NCI-H526 (cell line): ENCODE measurements at regions not wholly inside any gene's neighbourhood (a gene's known extent, or its start where the extent isn't known, plus 50 kb on each side); places are given as distances from the start of the nearest gene placed in this dataset.
"Not testable (repeated sequence)": the region's sequence is repeated elsewhere in the genome, so short reads cannot be mapped to it uniquely, and the experiment has no call there.

Experiments
- DNase-seq, 2 experiments: peaks; one replicate each; lab custom pipeline; 2025; lab: John Stamatoyannopoulos, UW

DNA sequence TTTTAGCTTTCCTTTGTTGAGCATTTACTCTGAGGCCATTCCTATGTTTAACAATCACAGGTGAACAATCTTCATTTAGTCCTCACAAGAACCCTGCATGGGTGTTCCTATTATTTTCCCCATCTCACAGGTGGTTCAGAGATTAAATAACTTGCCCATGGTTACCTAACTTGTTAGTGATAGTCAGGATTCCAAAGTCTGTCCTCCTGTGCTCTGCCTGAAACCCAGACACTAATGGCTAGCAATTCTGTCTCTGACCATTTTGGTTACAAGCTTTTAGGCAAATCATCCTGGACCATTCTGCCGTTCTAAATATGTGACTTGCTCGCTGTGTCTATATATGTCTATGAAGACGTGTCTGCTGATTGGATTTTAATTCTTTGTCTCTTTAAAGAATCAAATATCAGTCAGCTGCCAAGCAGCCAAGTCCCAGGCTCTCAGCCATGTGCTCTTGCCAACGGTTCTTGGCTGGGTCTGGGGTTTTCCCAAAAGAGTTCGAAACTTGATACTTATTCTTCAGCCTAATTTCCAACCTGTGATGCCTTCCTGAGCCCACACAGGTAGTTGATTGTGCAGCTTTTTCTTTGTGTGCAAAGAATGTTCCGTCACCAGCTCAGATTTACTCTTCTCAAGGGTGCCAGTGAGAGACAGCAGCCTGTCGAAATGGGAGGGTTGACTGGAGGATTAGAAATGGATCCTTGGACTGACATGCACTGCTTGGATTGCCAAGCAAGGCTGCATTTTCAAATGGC, 121.7 kb downstream of the NREP start:
- DNase-seq: peak; percentile 4 to 38

- DNase-seq: no peak
Measured at GRCh38 chr5:111631328-111631727, 119.0 kb upstream of the STARD4 start.

DNA sequence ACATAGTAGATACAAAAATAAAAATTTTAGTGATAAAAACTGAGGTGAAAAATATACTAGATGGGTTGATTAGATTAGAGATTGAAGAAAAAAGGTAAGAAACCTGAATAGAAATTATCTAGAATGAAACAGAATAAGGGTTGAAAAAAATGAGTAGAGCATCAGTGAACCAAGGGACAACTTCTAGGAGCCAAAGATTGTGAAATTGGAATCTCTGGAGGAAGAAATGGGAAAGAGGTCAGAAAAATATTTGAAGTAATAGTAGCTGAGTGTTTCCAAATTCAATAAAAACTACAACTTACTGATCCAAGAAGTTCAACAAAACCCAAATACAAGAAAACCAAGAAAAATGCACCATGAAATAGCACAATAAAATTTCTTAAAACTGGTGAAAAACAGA, 116.6 kb upstream of the STARD4 start:
- no peak for DNase-seq

DNA sequence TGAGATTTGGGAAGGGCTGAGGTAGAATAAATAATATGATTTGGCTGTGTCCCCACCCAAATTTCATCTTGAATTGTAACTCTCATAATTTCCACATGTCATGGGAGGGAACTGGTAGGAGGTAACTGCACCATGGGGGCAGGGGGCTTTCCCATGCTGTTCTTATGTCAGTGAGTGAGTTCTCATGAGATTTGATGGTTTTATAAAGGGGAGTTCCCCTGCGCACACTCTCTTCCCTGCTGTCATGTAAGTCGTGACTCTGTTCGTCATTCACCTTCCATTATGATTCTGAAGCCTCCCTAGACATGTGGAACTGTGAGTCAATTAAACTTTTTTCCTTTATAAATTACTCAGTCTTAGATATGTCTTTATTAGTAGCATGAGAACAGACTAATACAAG, 115.5 kb upstream of the STARD4 start:
- DNase-seq: no peak

DNA sequence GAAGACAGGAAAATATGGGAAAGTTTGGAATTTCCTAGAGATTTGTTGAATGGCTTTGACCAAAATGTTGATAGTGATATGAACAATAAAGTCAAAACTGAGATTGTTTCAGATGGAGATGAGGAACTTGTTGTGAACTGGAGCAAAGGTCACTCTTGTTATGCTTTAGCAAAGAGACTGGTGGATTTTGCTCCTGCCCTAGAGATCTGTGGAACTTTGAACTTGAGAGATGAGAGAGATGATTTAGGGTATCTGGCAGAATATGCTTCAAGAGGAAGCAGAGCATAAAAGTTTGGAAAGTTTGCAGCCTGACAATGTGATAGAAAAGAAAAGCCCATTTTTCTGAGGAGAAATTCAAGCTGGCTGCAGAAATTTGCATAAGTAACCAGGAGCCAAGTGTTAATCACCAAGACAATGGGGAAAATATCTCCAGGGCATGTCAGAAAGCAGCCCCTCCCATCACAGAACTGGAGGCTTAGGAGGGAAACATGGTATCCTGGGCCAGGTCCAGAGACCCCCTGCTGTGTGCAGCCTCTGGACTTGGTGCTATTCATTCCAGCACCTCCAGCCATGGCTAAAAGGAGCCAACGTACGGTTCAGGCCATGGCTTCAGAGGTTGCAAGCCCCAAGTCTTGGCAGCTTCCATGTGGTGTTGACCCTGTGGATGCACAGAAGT, 114.3 kb upstream of the STARD4 start:
- DNase-seq: no peak

DNA sequence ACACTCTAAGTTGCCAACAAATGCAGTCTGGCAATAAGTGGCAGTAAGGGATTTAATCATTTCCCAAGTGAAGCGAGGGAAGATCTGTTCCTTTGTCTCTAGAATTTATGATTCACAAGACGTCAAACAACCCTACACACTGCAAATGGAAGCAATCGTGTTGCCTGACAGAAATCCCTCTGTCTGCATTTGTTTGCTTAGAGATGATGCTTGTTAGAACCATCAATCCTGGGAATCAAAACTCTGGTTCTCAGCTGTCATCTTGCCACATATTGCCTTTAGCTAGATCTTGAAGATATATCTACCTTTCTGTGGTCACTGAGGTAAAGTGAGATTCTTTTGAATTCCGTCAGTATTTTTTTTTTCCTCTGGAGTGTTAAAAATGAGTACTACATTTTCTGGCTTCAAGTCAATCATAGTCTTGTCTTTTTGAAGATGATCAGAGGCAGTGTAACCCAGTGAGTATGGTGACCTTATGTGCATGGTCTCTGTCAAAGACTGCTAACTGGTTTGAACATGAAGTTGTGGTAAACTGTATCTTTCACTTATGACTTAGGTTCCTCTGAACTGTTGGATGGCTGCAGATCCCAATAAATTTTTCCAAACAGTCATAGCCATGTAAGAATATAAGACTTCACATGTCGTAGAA, 106.4 kb upstream of the STARD4 start:
- no peak for DNase-seq

- DNase-seq: no peak
Measured at GRCh38 chr5:111615054-111615453, 102.7 kb upstream of the STARD4 start.

DNA sequence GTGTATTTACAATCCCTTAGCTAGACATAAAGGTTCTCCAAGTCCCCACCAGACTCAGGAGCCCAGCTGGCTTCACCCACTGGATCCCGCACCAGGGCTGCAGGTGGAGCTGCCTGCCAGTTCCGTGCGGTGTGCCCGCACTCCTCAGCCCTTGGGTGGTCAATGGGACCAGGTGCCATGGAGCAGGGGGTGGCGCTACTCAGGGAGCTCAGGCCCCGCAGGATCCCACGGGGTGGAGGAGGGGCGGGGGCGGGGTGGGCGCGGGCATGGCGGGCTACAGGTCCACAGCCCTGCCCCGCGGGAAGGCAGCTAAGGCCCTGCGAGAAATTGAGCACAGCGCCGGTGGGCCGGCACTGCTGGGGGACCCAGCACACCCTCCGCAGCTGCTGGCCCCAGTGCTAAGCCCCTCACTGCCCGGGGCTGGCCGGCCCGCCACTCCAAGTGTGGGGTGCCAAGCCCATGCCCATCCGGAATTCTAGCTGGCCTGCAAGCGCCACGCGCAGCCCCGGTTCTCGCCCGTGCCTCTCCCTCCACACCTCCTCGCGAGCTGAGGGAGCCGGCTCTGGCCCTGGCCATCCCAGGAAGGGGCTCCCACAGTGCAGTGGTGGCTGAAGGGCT, 99.8 kb upstream of the STARD4 start:
- not testable (repeated sequence) for DNase-seq

DNA sequence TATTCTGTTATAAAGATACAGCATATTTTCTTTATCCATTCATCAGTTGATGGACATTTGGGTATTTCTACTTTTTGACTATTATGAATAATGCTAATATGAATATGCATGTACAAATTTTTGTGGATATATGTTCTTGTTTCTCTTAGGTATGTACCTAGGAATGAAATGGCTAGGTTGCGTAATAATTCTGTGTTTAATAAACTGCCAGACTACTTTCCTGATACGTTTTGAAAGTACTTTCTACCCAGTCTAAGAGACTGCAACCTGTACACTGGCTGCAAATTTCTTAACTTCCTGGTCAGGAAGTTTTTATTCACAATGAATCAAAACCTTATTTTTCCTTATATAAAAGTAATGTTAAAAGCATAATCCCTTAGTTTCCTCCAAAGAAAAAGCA, 93.9 kb upstream of the STARD4 start:
- DNase-seq: no peak

DNA sequence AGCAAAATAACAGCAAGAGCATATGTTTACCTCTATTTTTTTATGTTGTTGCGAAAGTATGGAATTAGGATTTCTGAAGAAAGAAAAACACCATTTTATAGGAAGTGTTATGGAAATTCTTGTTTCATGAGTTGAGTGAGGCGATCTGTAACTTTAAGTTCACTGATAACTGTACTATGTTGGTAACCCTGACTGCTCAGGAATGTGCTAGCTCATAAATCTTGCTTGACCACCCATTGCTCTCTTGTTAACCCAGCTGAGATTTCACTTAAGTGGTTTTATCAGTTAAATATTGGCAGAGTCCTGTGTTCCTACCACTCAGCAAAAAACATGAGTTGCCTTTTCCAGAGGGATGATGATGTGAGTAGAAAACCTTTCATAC, 91.1 kb upstream of the STARD4 start:
- DNase-seq: no peak

DNA sequence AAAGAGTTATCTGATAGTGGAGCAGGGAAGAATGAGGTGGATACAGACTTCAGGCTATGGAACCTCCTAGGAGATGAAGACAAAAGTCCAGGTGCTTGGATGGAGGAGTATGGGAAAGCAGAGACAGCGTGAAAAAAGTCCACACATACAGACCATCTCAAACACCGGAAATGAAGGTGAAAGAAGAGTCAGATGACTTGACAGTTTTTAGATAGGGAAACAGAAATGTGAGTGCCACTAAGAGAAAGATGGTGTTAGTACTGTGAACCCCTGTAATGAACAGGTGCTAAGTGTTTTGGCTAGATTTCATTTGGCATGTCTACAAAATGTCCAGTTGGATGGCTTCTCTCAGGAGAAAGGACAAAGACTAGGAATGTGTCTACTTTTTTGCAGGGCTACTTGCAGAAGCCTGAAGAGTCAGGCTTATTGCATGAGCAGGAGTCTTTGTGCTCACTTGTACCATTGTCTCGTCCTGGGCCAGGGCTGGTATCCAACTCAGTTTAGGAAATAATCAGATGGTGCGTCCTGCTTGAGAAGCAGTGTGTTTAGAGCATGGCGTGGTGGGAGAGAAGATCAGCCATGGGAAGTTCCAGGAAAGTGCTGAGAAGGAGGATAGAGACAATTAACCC, 90.6 kb upstream of the STARD4 start:
- DNase-seq: no peak

DNA sequence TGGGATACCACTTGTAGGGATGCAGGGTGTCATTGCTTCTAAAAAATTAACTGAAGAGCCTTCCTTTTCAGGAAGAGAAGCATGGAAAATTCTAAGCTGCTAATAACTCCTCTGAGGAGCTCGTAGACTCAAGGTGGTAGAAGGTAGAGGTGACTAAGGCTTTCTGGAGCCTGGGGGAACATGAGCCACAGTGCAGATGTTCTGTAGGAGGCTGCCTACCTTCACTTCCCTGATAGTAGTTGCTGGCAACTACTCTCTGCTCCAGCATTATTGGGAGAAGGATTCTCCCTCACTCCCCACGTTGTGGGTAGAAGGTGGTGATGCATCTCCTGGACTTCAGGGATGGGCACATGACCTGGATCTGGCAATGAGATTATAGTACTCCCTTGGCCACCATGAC, 86.7 kb upstream of the STARD4 start:
- DNase-seq: no peak

- DNase-seq: no peak
Measured at GRCh38 chr5:111597491-111597890, 85.2 kb upstream of the STARD4 start.

- no peak for DNase-seq
Measured at GRCh38 chr5:111596705-111597104, 84.4 kb upstream of the STARD4 start.

DNA sequence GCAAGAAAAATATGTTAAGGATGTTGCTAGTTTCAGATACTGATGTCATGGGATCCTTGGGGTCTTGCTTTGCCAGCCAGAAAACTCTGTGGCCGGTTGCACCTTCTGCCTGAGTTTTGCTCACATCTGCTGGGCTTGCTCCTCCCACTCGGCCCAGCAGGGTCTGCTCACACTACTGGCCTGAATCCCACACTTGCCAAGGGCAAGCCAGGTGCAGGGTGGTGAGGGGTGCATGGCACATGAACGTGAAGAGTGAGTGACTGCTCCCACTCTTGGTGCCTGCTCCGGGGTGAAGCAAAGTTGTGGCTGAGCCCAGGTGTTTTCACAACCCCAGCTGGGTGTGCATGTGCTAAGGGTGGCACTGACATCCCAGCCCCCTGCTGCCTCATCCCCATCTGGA, 83.1 kb upstream of the STARD4 start:
- DNase-seq: no peak

GRCh38 chr5:111589316-111589715, 77.0 kb upstream of the STARD4 start:
- no peak for DNase-seq

GRCh38 chr5:111587728-111588127, 75.4 kb upstream of the STARD4 start:
- DNase-seq: no peak

GRCh38 chr5:111585946-111586345, 73.6 kb upstream of the STARD4 start:
- DNase-seq: no peak

DNA sequence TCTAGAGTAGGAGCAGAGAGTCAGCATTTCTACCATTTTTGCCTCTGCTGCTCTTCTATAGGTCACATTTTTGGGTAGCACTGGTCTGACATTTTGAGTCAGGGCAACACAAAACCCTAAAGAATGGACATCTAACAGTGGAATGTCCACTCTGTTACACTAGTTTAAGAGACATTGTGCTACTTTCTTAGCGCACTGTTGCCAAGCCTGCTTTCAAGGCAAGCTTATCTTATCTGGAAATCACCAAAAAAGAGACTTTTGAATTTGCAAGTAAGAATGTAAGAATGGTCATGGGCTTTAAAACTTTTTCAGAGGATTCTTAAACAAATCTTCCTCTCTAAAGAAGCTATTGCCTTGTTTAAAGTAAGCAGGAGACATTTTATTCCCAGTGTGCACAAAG, 73.0 kb upstream of the STARD4 start:
- DNase-seq: no peak

- DNase-seq: no peak
Measured at GRCh38 chr5:111584651-111585050, 72.3 kb upstream of the STARD4 start.

- no peak for DNase-seq
Measured at GRCh38 chr5:111583758-111584203, 71.4 kb upstream of the STARD4 start.

GRCh38 chr5:111582993-111583601, 70.8 kb upstream of the STARD4 start:
- DNase-seq: no peak
